Uterus (tissue), 2 donors: ENCODE measurements at regions not wholly inside any gene's neighbourhood (a gene's known extent, or its start where the extent isn't known, plus 50 kb on each side); places are given as distances from the start of the nearest gene placed in this dataset.

Source experiments
- CTCF ChIP-seq, 4 experiments: fragments of 200-600 bp in 2 of 4; fragments of 450-650 bp in 2 of 4; sonication (generic) in 2 of 4; IDR thresholded peaks; one replicate each; pipeline ENCODE4 v1.5.1; 2016 to 2019; ENCODE audit warnings: antibody characterized with exemption in 4 of 4, mild to moderate bottlenecking in 2 of 4, moderate library complexity in 1 of 4
- POLR2A ChIP-seq, 2 donors: fragments of 450-650 bp; IDR thresholded peaks; one replicate each; pipeline ENCODE4 v1.6.1; 2016; ENCODE audit warnings: antibody characterized with exemption in 2 of 2, mild to moderate bottlenecking in 1 of 2, moderate library complexity in 1 of 2

- TF ChIP-seq CTCF (IDR thresholded peaks at IDR 0.05) (no peak), POLR2A (IDR thresholded peaks at IDR 0.05) (no peak)
Measured at GRCh38 chr3:168888781-168889180, 774.7 kb downstream of the MECOM start.
